Activated naive CD4-positive, alpha-beta T cell (primary cell): ENCODE measurements at regions not wholly inside any gene's neighbourhood (a gene's known extent, or its start where the extent isn't known, plus 50 kb on each side); places are given as distances from the start of the nearest gene placed in this dataset.
"Not testable (repeated sequence)": the region's sequence is repeated elsewhere in the genome, so short reads cannot be mapped to it uniquely, and the experiment has no call there.

ENCODE experiments used
- DNase-seq, 4 experiments: peaks; one replicate each; lab custom pipeline; 2025; lab: John Stamatoyannopoulos, UW

DNA sequence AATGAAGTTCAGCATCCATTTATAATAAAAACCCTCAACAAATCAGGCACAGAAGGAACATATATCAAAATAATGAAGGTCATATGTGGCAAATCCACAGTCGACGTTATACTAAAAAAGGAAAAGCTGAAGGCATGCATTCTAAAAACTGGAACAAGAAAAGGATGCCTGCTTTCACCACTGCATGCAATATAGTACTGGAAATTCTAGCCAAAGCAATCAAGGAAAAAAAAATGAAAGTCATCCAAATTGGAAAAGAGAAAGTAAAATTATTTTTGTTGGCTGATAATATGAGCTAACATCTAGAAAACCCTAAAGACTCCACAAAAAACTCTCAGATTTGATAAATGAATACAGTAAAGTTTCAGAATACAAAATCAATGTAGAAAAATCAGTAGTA lies 1123.2 kb downstream of the TBL1XR1 start:
- DNase-seq, result no peak

DNA sequence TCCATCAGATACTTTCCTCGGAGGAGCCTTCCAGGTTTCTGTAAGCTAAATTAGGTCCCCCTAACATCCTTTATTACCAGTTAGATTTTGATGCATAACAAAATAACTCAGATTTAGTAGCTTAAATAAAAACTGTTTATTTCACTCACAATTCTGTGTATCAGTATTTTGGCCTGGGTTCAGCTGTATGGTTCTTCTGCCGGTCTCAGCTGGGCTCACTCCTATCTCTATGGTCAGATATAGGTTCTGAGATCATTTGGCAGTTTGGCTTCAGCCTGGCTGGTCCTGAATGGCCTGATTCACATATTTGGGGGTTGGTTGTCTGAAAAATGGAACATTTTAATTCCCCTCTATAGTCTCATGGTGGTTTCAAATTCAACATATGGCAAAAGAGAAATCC lies 1125.3 kb downstream of the TBL1XR1 start:
- DNase-seq, result no peak

DNA sequence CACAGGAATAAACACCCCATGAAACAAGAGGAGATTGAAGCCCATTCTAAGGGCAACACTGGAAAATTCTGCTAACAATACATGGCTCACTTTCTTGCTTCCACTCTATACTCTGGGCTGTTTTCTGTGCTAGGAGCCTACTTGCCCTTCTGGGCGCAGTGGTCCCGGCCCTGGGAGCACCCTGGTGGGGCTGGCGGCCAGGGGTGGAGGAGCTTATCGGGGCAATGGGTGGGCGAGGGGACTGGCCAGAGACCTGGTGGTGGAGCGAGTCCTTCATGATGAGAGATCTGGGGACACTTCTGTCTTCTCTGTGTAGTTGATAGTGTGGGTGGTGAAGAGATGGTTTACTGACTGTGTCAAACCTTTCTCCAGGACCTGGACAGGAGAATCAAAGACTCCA lies 1128.5 kb downstream of the TBL1XR1 start:
- DNase-seq, result no peak

DNA sequence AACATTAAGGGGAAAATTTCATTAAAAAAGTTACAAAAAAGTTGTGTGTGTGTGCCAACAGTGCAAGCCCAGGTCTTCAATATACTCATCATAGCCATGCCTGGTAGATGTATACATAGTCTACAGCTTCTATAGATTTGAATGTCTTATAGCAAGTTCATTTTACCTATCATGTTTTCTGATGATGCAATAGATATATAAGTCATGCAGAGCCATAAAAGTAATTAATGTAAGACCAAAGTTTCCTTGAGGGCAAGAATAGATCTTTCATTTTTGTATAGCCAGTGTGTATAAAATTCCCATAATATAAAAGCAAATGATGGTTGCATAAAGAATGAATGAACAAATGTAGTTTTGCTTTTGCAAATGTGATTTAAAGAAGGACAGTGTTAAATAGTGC lies 1138.4 kb downstream of the TBL1XR1 start:
- no peak for DNase-seq

DNA sequence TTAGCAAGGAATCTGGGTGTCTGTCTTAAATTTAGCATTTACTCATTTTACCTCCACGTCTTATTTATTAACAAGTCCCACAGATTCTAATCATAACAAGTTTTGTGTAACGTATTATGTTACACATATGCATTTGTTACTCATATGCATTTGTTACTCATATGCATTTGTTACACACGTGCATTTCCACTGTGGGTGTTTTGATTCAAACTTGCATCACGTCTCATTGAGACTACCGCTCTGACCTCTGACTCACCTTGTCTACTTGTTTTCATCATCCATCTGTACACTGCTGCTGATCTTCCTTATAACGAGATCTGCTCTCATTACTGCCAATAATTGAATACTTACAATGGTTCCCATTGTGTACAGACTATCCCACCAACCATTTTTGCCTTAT lies 1141.4 kb downstream of the TBL1XR1 start:
- no peak for DNase-seq

DNA sequence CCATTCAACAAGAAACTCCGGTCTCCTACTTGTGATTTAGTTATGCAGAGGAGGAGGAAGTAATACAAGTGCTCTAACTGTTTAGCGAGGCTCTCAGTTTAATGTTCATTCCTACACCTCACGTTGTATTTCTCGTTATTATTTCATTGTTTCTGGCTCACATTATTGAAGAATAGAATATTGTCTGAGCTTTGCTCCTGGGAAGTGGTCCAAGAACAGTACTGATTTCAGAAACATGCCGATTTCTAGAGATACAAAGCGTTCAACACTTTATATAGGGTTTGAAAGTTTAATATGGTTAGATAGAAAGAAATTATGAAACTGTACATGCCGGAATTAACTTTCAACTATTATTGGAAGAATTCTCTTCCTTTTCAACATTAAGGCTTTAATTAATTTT lies 1145.5 kb downstream of the TBL1XR1 start:
- DNase-seq, result no peak

DNA sequence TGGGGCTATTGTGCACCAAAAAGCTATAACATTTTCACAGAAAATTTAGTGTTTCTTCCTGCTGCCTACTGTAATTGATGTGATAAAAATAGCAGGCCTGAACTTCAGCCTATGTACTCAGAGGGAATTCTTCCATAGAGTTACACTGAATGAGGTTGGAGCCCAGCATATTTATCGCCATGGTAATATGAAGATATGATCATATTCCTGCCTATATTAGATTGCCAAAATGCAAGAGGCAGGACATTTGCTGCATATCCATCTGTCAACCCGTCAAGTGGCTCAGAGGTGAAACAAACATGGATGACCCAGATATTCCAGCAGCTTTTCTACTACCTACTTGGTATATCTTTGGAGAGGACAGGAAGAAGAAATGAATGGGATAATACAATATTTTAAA lies 1150.6 kb downstream of the TBL1XR1 start:
- no peak for DNase-seq

DNA sequence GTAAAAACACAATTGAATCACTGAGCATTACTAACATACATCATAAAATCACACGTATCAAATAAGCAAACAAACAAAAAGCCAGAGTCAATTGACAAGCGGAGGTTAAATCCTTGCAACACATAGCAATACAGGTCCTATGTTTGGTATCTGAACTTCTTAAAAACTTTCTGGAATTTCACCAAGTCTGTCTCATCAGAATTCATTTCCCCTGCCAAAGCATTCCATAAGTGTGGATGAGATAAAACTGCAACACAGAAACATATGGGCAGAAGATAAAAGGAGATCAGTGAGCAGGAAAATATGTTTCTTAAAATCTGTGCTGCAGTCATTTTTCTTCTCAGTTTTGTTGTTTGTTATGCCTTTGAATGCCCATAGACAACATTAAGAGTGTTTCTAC lies 1155.5 kb downstream of the TBL1XR1 start:
- DNase-seq, result no peak

DNA sequence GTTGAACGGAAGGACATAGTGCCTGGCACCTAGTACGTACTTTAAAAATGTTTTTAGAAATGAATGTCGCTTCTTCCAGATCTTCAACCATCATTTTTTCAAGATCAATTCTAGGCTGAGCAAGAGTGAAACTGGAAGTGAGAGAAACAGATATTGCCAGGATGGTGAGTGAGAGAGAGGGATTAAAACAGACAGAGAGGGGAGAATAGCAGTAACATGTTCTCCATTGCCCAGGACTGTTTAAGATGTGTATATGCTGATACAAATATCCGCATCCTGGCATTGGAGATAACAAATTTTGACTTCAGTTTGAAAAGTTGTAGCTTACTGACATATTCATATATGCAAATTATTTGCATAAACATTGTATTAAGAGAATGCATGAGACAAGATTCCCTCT lies 1156.1 kb downstream of the TBL1XR1 start:
- no peak for DNase-seq

DNA sequence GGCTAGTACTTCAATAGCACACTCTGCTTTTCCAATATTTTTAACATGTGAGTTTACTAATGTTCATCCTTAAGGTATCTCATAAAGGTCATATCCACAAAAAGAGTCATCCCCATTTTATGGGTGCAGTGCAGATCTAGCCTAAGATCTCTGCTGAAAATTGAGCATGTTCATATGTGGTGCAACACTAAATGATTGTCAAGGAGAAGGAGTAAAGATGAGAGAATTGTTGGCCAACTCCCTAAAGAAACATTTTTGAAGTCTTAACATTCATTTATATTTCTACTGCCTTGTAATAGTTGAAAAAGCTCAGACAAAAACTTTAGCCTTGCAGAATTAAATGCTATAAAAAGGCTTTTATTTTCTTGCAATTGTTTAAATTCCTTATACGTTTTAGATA lies 1159.6 kb downstream of the TBL1XR1 start:
- DNase-seq, result no peak

DNA sequence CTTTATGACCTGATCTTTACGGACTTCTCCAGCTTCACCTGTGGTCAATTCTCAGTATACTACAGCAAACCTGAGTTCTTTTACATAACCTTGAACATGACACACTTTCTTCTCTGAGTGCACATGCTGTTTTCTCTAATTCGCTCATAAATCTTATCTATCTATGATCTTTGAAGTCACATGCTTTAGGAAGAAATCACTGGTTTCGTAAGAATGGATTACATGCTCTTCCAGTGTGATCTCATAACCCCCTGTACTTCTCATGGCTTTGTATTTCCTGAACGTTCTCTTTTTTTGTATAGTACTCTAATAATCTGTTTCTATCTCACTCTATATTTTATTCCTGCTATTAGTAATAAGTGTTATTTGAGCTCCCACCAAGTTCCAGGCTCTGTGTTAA lies 1165.2 kb downstream of the TBL1XR1 start:
- no peak for DNase-seq

DNA sequence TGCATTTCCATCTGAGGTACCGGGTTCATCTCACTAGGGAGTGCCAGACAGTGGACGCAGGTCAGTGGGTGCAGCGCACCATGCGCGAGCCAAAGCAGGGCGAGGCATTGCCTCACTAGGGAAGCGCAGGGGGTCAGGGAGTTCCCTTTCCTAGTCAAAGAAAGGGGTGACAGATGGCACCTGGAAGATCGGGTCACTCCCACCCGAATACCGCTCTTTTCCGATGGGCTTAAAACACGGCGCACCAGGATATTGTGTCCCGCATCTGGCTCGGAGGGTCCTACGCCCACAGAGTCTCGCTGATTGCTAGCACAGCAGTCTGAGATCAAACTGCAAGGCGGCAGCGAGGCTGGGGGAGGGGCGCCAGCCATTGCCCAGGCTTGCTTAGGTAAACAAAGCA lies 1157.1 kb downstream of the NAALADL2 start:
- DNase-seq, result not testable (repeated sequence)

DNA sequence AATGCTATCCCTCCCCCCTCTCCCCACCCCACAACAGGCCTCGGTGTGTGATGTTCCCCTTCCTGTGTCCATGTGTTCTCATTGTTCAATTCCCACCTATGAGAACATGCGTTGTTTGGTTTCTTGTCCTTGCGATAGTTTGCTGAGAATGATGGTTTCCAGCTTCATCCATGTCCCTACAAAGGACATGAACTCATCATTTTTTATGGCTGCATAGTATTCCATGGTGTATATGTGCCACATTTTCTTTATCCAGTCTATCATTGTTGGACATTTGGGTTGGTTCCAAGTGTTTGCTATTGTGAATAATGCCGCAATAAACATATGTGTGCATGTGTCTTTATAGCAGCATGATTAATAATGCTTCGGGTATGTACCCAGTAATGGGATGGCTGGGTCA lies 1156.1 kb downstream of the NAALADL2 start:
- DNase-seq, result not testable (repeated sequence)

DNA sequence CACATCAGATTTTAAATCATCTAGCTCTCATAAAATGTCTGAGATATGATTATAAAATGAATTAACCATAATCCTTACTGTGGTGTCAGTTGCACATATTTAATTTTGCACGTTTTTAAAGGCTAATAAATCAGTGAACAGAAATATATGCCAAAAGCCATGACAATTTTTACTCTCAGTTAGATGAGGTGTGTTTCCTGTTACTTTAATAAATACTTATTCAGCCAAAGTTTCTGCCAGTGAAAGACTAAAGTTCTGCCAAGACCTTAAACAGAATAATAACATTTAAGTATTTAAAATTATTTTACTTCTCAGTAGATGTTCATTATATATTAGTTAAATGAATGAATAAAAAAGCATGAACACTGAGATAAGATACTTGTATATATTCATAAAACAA lies 1150.1 kb downstream of the NAALADL2 start:
- no peak for DNase-seq

DNA sequence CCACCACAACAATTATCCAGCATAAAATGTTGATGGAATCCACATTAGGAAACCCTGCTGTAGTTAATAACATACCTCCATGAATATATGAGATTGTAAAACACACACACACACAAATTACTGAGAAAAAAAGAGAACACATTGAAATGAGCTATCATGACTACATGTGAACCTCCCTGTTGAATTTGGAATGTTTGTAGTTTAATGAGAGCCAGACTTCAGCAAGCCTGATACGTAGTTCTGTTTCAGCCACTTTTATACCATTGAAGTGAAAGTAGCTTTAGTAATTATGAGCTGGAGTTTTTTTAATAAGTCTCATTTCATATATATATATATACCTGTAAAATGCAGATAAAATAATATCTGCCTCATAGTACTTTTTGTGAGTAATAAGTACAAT lies 1146.4 kb downstream of the NAALADL2 start:
- DNase-seq, result no peak

DNA sequence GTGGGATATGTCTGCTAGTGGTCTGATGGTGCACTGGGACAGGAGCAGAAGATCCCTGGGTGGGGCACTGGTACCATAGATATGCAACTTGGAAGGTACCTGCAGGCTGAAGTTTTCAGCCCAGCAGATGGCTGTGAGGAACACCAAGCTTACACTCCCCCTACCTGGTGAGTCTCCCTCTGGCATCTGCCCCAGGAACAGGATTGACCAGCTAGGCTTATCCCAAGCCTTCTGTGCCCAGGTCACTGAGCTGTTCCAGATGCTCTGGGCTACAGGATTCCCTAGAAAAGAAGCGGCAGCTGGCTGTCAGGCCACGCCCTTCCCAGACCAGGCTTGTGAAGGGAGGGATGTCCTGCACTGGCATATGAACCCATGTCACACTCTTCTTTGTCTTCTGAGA lies 1130.0 kb downstream of the NAALADL2 start:
- no peak for DNase-seq

DNA sequence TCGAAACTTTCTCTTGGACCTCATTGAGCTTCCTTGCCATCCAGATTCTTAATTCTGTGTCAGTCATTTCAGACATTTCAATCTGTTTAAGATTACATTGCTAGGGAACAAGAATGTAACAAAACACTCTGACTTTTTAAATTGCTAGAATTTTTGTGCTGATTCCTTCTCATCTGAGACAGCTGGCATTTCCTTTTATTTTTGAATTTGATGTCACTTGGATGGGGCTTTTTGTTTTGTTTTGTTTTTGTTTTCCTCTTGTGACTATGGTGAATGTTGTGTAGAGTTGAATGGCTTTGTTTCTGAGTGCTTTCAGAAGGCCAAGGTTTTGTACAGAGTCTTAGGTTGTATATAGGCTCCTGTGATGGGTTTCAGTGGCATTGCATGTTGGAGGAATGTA lies 1129.3 kb downstream of the NAALADL2 start:
- no peak for DNase-seq

DNA sequence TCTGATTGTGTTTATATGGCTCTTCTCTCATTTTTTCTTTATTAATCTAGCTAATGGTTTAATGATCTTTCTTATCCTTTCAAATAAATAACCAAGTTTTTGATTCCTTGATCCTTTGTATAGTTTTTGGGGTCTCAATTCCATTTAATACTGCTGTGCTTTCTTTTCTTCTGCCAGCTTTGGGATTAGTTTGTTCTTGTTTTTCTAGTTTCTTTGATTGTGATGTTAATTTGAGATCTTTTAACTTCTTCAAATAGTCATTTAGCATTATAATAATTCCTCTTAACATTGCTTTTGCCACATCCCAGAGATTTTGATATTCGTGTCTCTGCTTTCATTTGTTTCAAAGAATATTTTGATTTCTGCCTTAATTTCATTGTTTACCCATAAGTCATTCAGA lies 1126.6 kb downstream of the NAALADL2 start:
- DNase-seq, result no peak

DNA sequence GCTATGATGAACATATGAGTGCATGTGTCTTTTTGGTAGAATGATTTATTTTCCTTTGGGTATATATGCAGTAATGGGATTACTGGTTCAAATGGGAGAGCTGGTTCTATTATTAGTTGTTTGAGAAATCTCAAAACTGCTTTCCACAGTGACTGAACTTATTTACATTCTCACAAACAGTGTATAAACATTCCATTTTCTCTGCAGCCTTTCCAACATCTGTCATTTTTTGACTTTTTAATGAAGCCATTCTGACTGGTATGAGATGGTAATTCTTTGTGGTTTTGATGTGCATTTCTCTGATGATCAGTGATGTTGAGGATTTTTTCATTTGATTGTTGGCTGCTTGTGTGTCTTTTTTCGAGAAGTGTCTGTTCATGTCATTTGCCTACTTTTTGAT lies 1124.2 kb downstream of the NAALADL2 start:
- no peak for DNase-seq

DNA sequence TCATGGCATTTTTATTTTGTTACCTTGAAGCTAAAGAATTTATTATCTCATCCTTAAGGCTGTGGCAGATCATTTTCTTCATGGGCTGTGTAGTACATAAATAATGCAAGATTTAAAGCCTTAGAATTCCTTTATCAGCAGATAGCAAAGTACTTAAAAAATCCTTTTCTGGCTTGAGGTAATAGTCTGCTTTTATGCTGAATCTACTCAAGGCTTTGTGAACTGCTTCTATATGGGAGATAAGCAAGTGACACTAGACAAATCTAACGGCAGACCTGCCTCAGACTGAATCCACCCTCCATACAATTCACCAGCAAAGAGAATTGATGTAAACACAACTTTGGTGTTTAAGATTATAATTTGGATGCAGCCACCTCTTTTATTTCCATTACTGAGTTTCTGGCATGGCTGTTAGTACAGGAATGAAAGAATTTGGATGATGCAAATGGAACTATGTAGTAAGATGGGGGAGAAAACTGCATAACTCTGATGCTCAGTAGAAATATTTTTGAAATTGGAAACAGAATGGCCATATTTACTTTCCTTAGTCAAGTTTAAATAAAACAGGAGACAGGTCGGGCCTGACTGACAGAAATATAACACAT lies 1121.5 kb downstream of the NAALADL2 start:
- no peak for DNase-seq

DNA sequence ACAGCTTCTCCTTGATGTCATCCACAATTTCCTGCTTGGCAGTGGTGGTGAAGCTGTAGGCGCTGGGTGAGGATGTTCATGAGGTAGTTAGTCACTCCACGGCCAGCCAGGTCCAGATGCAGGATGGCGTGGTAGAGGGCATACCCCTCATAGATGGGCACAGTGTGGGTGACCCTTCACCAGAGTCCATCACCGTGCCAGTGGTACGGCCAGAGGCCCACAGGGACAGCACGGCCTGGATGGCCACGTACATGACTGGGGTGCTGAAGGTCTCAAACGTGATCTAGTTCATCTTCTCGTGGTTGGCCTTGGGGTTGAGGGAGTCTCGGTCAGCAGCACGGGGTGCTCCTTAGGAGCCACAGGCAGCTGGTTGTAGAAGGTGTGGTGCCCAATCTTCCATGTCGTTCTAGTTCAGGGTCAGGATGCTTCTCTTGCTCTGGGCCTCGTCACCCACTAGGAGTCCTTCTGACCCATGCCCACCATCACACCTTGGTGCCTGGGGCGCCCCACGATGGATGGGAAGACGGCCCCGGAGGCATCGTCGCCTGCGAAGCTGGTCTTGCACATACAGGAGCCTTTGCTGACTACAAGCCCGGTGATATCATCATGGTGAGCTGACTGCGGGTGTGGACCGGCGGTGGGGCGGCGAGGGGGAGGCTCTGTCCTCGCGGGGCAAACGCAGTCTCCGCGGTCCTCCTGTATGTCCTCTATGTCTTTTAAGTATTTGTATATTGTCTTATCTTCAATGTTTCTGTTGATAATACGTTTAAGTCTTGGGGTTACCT lies 1119.0 kb downstream of the NAALADL2 start:
- no peak for DNase-seq

DNA sequence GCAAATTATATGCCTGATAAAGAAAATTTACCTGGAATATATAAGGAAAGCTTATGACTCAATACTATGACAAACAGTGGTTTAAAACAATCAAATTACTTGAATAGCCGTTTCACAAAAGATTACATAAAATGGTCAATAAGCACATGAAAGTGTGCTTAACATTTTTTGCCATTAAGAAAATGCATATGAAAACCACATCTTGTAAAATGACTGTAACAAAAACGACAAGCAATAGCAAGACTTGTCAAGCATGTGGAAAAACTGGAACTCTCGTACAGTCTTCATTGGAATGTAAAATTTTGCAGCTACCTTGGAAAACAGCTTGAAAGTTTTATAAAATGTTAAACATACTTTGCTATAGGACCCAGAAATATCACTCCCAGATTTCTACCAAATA lies 1110.3 kb downstream of the NAALADL2 start:
- DNase-seq, result no peak

DNA sequence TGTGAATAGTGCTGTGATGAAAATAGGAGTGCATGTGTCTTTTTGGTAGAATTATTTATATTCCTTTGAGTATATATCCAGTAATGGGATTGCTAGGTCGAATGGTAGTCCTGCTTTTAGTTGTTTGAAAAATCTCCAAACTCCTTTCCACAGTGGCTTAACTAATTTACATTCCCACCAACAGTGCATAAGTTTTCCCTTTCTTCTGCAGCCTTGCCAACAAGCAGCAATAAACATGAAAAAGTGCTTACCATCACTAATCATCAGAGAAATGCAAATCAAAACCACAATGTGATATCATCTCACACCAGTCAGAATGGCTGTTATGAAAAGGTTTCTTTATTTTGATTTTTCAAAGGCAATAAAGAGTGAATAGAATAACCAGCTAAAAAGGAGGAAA lies 1105.9 kb downstream of the NAALADL2 start:
- no peak for DNase-seq

DNA sequence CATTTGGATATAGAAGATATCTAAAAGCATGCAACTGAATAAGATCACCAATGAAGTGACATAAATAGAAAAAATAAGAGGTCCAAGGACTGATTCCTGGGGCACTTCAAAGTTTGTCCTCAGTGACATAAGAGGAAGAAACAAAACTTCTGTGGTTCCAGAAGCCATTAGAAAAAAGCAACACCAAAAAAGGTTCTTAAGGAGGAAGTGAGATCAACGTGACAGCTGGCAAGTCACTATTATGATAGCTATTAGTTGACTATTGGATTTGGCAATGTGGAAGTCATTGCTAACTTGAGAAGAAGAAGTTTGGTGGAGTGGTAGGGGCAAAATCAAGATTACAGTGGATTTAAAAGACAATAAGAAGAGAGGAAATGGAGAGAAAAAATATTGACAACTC lies 1098.3 kb downstream of the NAALADL2 start:
- no peak for DNase-seq
